ENCODE measurements at regions not wholly inside any gene's neighbourhood (a gene's known extent, or its start where the extent isn't known, plus 50 kb on each side); places are given as distances from the start of the nearest gene placed in this dataset.
A peak's percentile ranks its signal among the peaks of the same experiment; 100 is the strongest.

GRCh38 chr7:47724335-47724982, 142.5 kb upstream of the TNS3 start:
- Histone ChIP-seq H3K4me3 (ENCODE audit: low read depth, low read length) (no peak overlapping the region), H3K27me3 (no peaks in the 10 kb centered on the region), H3K9me3 (no peaks in the 10 kb centered on the region), H3K4me1 (peaks cover 29% of the 10 kb centered on the region), H3K36me3 (no peaks in the 10 kb centered on the region)
- TF ChIP-seq CTCF (IDR thresholded peaks at IDR 0.05; ENCODE audit: low read depth, low read length): no peak
- no peak for DNase-seq

- TF ChIP-seq CTCF (IDR thresholded peaks at IDR 0.05; ENCODE audit: low read depth, low read length): no peak
- no peak overlapping the region for H3K4me3 ChIP-seq (ENCODE audit: low read depth, low read length)
- no peaks in the 10 kb centered on the region for H3K27me3 ChIP-seq
- H3K4me1 ChIP-seq: peaks cover 28% of the 10 kb centered on the region
- no peak for DNase-seq
- no peaks in the 10 kb centered on the region for H3K36me3 ChIP-seq
- no peaks in the 10 kb centered on the region for H3K9me3 ChIP-seq
These were observed 140.2 kb upstream of the TNS3 start for GRCh38 chr7:47722126-47722525.

GRCh38 chr7:47721670-47722069, 139.8 kb upstream of the TNS3 start:
- DNase-seq: no peak
- no peaks in the 10 kb centered on the region for H3K9me3 ChIP-seq
- no peaks in the 10 kb centered on the region for H3K36me3 ChIP-seq
- no peak overlapping the region for H3K4me3 ChIP-seq (ENCODE audit: low read depth, low read length)
- peaks cover 23% of the 10 kb centered on the region for H3K4me1 ChIP-seq
- TF ChIP-seq CTCF (IDR thresholded peaks at IDR 0.05; ENCODE audit: low read depth, low read length): no peak
- no peaks in the 10 kb centered on the region for H3K27me3 ChIP-seq

GRCh38 chr7:47720907-47721244, 139.0 kb upstream of the TNS3 start:
- no peaks in the 10 kb centered on the region for H3K27me3 ChIP-seq
- TF ChIP-seq CTCF (IDR thresholded peaks at IDR 0.05; ENCODE audit: low read depth, low read length): no peak
- DNase-seq: no peak
- no peaks in the 10 kb centered on the region for H3K36me3 ChIP-seq
- H3K4me3 ChIP-seq (ENCODE audit: low read depth, low read length): no peak overlapping the region
- peaks cover 17% of the 10 kb centered on the region; the same call in 1 of the 2 replicates for H3K4me1 ChIP-seq
- H3K9me3 ChIP-seq: no peaks in the 10 kb centered on the region

- H3K27me3 ChIP-seq: no peaks in the 10 kb centered on the region
- H3K9me3 ChIP-seq: no peaks in the 10 kb centered on the region
- no peaks in the 10 kb centered on the region for H3K36me3 ChIP-seq
- peak; percentile 60 for DNase-seq
- TF ChIP-seq CTCF (IDR thresholded peaks at IDR 0.05; ENCODE audit: low read depth, low read length): no peak
- H3K4me3 ChIP-seq (ENCODE audit: low read depth, low read length): no peak overlapping the region
- H3K4me1 ChIP-seq: peaks cover 12% of the 10 kb centered on the region; the same call in 1 of the 2 replicates
These were observed 138.4 kb upstream of the TNS3 start for GRCh38 chr7:47720141-47720906.

- no peaks in the 10 kb centered on the region for H3K9me3 ChIP-seq
- no peak overlapping the region for H3K4me3 ChIP-seq (ENCODE audit: low read depth, low read length)
- H3K27me3 ChIP-seq: no peaks in the 10 kb centered on the region
- H3K4me1 ChIP-seq: peaks cover 6% of the 10 kb centered on the region; the same call in 1 of the 2 replicates
- TF ChIP-seq CTCF (IDR thresholded peaks at IDR 0.05; ENCODE audit: low read depth, low read length): no peak
- DNase-seq: no peak
- H3K36me3 ChIP-seq: no peaks in the 10 kb centered on the region
These were observed 137.8 kb upstream of the TNS3 start for GRCh38 chr7:47719675-47720074.

Measured in BE2C (cell line).